ENCODE measurements at regions not wholly inside any gene's neighbourhood (a gene's known extent, or its start where the extent isn't known, plus 50 kb on each side); places are given as distances from the start of the nearest gene placed in this dataset.

DNA sequence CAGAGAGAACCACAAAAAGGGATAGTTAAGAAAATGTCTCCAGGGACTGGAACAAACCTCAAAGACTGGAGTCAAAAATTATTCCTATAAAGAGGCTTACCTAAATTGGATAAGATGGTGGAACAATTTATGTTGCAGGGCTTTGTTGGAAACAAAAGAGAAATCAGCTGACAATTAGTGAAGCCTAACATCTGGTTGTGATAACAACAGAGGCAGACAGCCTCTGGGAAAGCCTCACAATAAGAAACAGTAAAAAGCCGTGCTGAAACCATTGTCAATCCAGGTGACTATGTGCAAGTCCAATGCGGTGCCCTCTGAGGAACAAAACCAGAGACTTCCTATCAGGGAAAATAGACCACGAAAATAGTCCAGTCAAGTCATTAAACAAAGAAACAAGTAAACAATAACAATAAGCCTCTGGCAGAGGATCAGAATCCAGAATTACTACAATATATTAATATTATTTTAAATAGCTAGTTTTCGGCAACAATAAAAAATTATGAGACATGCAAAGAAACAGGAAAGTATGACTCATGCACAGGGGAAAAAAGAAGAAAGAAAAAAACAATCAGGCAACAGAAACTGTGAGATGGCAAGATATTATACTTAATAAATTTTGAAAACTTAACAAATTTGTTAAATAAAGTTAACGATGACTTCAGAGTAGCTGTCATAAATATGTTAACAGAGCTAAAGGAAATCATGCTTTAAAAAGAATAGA lies 99.7 kb upstream of the RXFP2 start:
- WGBS (ENCODE audit: insufficient coverage, low coverage, missing lambda C conversion rate): 0% methylated on average over 5 of the region's 5 CpGs
- ChIA-PET CTCF (ENCODE audit: low intra/inter-chr PET ratio) (no interaction called here), POLR2A (interaction anchor here (0.9 kb wide), 1 partner anchor 13 kb away, joined by 4 read pairs; no protein-coding TSS in a partner anchor)
- BruUV-seq (replicated peaks): no TSS peak
- Histone ChIP-seq H4K20me1 (replicated peaks; ENCODE audit: control insufficient read depth, insufficient read depth, low read length) (no peaks in the 10 kb centered on the region), H3K4me3 (no peak overlapping the region), H3K4me2 (ENCODE audit: insufficient read depth, low read length) (no peak overlapping the region), H3K36me3 (ENCODE audit: control insufficient read depth, insufficient read depth, low read length) (no peaks in the 10 kb centered on the region), H3K9ac (ENCODE audit: insufficient read depth in 1 of 2, low read depth in 2 of 2, low read length in 2 of 2) (no peak overlapping the region), H3K4me1 (replicated peaks in 1 of 2; ENCODE audit: control insufficient read depth in 2 of 2, insufficient read depth in 2 of 2, low read length in 2 of 2) (no peaks in the 10 kb centered on the region), H2AFZ (ENCODE audit: low read depth, low read length) (no peak overlapping the region), H3K79me2 (ENCODE audit: control insufficient read depth, insufficient read depth, low read length) (no peaks in the 10 kb centered on the region), H3K27ac (ENCODE audit: extremely low read depth, low read depth, low read length) (no peak overlapping the region), H3K9me1 (ENCODE audit: control insufficient read depth, insufficient read depth, low read length) (no peaks in the 10 kb centered on the region), H3K9me3 (replicated peaks; ENCODE audit: control insufficient read depth, insufficient read depth, low read depth, low read length) (no peaks in the 10 kb centered on the region), H3K27me3 (ENCODE audit: control insufficient read depth in 2 of 2, insufficient read depth in 2 of 2, low read length in 2 of 2) (no peaks in the 10 kb centered on the region)
- no peak for DNase-seq (ENCODE audit: extremely low read depth in 1 of 4, low spot score in 3 of 4)
- intact Hi-C loops (cut with micrococcal nuclease): no loop called here
- TF ChIP-seq FOXK1 (CRISPR knock-in tag; IDR thresholded peaks at IDR 0.05; ENCODE audit: borderline replicate concordance) (no peak), RERE (CRISPR knock-in tag; IDR thresholded peaks at IDR 0.05; ENCODE audit: borderline replicate concordance) (no peak)
- in situ Hi-C loops (cut with MboI): no loop called here
- ATAC-seq: no peak
- no peak for FAIRE-seq

All from K562 (cell line).